ENCODE measurements at regions not wholly inside any gene's neighbourhood (a gene's known extent, or its start where the extent isn't known, plus 50 kb on each side); places are given as distances from the start of the nearest gene placed in this dataset.

GRCh38 chr3:159182961-159183360, 381.1 kb downstream of the MFSD1 start:
- TF ChIP-seq POLR2A (IDR thresholded peaks at IDR 0.05), result no peak
- TF ChIP-seq, protein P1, sequence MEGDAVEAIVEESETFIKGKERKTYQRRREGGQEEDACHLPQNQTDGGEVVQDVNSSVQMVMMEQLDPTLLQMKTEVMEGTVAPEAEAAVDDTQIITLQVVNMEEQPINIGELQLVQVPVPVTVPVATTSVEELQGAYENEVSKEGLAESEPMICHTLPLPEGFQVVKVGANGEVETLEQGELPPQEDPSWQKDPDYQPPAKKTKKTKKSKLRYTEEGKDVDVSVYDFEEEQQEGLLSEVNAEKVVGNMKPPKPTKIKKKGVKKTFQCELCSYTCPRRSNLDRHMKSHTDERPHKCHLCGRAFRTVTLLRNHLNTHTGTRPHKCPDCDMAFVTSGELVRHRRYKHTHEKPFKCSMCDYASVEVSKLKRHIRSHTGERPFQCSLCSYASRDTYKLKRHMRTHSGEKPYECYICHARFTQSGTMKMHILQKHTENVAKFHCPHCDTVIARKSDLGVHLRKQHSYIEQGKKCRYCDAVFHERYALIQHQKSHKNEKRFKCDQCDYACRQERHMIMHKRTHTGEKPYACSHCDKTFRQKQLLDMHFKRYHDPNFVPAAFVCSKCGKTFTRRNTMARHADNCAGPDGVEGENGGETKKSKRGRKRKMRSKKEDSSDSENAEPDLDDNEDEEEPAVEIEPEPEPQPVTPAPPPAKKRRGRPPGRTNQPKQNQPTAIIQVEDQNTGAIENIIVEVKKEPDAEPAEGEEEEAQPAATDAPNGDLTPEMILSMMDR (IDR thresholded peaks at IDR 0.05), result no peak
